GM12873 (cell line): ENCODE measurements at regions not wholly inside any gene's neighbourhood (a gene's known extent, or its start where the extent isn't known, plus 50 kb on each side); places are given as distances from the start of the nearest gene placed in this dataset.
A peak's percentile ranks its signal among the peaks of the same experiment; 100 is the strongest.

Experiments
- TF ChIP-seq, protein P1 (sequence below): IDR thresholded peaks from 2 replicates; pipeline ENCODE4 v1.5.1; 2012; ENCODE audit warnings: low read depth, mild to moderate bottlenecking, moderate library complexity, low read length, control low read depth; ENCODE audit not compliant: insufficient read depth; ENCODE audit errors: missing control alignments

DNA sequence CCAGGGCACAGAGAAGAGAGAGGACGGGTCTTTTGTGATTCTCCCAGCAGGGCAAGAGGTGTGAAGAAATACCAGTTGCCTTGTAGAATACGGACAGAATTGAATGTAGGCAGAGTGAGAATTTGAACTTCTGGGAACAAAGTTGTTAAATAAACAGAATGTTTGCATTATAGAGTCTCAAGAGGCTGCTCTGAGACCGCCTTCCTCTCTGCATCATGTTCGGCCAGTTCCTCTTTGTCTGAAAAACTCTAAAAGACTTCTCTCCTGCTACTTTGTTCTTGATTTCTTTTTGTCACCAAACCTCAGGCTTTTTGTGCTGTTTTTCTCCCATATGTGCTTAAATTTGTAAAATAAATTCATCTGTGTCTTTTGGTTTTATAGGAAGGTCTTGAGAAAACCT is 256.4 kb downstream of the DLEU7 start:
- TF ChIP-seq, protein P1, sequence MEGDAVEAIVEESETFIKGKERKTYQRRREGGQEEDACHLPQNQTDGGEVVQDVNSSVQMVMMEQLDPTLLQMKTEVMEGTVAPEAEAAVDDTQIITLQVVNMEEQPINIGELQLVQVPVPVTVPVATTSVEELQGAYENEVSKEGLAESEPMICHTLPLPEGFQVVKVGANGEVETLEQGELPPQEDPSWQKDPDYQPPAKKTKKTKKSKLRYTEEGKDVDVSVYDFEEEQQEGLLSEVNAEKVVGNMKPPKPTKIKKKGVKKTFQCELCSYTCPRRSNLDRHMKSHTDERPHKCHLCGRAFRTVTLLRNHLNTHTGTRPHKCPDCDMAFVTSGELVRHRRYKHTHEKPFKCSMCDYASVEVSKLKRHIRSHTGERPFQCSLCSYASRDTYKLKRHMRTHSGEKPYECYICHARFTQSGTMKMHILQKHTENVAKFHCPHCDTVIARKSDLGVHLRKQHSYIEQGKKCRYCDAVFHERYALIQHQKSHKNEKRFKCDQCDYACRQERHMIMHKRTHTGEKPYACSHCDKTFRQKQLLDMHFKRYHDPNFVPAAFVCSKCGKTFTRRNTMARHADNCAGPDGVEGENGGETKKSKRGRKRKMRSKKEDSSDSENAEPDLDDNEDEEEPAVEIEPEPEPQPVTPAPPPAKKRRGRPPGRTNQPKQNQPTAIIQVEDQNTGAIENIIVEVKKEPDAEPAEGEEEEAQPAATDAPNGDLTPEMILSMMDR: no peak

DNA sequence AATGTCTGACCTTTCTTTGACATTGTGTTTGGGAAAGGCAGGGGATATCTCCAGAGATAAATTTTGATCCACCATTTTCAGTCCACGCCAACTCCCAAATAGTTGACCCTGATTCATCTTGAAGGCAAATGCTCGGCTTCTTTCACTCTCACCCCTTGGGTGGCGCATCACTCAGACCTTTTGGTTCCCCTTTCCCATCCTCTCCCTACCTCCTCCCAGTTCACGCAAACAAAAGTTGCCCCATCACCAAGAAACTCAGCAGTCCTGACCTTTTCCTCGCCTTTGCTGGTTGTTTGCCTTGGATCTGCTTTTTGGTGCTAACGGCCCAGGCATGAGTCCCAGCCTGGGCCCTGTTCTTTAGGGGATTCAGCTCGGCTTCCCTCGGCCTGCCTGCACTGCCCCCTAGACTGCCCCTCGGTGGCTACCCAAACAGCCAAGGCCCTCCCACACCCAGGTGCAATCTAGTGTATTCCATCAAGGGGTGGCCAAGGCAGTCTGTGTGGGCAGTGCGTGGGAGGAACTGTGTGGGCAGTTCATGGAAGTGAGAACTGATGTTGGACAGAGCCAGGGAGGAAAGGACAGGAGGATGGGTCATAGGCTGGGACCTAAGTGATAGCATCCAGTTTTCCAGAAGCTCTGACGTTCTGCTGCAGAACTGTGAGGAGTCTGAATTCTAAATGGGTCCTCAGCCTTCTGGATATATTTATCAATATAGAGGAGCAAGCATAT is 255.7 kb downstream of the DLEU7 start:
- TF ChIP-seq, protein P1: no peak

DNA sequence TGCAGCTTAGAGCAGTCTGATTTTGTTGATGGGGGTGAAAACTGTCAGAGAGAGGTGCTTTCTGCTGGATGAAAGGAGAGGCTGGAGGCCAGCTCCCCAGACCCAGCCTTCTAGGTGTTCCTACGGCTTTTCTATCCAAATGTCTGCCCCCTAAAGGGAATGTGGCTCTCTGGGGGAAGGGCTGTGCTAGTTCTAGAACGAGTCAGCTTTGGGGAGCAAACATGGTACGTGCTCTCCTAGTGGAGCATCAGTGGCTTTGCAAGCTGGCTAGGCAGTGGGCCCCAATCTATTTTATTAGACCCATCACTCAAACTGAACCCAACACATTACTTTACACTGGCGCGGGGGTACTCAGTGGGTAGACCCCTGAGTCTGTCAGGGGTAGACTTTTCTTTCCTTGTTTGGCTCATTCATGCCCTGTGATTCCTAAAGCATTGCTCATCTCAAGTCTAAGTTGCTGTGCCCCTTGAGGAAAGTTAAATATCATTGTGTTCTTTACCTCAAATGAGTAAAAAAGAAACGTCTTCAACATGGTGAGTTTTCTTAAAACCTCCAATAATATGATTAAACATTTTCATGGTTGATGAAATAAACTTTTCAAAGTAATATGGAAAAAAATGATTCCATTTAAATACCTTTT is 254.9 kb downstream of the DLEU7 start:
- TF ChIP-seq, protein P1: peak; percentile 33

DNA sequence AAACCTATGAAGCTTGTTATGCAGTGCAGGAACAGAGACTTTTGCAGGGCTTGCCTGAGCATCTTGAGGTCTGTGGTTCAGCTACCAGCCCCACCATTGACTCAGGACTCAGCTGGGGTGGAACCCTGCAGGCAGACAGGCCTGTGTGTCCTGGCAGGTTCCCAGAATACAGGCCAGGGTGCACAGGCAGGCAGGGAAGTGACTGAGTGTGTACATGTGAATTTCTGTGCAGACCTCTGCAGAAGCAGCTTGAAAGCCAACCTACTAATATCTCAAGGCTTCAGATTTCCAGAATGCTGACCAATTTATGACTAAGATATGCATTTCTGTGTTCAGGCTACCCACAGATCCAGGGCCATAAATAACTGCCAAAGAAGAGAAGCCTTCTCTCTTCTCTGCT is 254.4 kb downstream of the DLEU7 start:
- TF ChIP-seq, protein P1: no peak

DNA sequence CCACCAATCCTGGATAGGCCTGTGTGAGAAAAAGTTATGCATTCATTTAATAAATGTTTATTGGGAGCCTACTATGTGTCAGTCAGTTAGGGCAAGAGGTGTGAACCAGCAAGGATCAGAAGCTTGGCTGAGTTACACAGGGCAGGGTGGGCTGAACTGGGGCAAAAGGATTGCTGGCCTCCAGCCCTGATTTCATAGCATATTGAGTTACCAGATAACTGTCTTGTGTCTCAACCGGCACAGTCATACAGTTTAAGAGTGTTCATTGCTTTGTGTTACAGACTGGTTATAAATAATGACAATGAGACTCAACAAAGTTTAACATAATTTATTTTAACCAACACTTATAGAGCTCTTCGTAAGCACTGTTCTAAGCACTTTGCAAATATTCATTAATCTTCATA is 253.8 kb downstream of the DLEU7 start:
- TF ChIP-seq, protein P1: no peak

DNA sequence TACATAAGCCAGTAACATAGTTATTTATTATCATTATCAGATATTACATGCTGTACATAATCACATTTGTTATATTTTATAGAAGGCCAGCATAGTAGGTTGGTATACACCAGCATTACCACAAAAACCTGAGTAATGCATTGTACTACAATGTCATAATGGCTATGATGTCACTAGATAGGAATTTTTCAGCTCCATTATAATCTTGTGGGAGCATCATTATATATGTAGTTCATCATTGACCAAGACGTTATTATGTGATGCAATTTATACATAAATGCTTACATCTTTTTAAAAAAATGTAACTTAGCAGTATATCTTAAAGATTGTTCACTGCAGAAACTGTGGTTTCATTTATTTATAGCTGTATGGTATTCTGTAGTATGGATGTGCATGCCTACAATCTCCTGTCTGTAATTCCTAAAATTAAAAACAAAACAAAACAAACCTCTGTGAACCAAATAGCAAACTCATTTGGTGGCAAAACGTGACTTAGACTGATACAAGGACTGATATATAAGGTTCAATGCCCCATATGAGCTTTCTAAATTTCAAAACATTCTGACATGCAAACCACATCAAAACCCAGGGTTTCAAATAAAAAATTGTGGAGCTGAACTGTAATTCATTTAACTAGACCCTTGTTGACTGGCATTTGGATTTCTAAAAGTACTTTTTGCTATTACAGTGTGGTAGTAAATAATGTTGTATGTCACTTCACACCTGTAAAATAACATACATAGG is 250.9 kb downstream of the DLEU7 start:
- TF ChIP-seq, protein P1: no peak

DNA sequence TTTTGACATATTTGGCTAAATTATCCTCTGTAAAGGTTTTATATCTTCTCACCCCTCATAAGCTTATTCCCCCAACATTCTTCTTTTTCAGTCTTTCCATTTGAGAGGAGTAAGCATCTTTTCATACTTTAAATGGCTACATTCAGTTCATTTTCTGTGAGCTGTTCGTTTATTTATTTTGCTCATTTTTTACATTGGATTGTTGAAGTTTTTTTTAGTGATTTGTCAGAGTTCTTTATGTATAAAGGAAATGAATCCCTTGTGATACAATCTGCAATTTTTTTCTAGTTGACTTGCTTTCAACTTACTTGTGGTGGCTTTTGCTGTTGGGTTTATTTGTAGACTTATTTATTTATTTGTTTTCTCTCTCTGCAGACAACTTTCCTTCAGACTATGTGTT is 250.3 kb downstream of the DLEU7 start:
- TF ChIP-seq, protein P1: no peak
